D341Med (cell line): ENCODE measurements at regions not wholly inside any gene's neighbourhood (a gene's known extent, or its start where the extent isn't known, plus 50 kb on each side); places are given as distances from the start of the nearest gene placed in this dataset.

Experiments
- DNase-seq: peaks from one replicate; pipeline ENCODE4 v3.0.0; 2012; ENCODE audit warnings: low spot score

DNA sequence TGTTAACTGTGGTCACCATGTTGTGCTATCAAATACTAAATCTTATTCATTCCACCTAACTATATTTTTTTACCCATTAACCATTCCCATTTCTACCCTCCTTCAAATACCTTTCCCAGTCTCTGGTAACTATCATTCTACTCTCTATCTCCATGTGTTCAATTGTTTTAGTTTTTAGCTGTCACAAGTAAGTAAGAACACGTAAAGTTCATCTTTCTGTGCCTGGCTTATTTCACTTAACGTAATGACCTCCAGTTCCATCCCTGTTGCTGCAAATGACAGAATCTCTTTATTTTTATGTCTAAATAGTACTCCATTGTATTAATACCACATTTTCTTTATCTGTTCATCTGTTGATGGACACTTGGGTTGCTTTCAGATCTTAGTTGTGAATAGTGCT is 485.1 kb upstream of the CD180 start:
- no peak for DNase-seq

DNA sequence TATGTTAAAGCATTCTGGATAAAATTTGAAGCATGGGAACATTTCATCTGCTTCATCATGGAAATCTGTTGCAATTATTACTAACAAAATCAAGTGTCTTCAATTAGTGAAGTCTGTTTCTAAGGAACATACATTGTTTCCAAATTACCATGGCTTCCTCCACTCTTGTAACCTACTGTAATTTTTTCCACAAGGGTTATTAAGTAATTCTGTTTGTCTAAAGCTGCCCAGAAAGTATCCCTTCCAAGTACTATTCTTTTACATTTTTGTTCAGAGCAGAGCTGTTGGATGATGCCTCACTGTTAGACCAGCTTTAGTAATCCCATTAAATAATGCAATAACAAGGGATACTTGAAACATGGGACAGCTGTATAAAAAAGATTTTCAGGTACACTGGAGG is 483.5 kb upstream of the CD180 start:
- no peak for DNase-seq

DNA sequence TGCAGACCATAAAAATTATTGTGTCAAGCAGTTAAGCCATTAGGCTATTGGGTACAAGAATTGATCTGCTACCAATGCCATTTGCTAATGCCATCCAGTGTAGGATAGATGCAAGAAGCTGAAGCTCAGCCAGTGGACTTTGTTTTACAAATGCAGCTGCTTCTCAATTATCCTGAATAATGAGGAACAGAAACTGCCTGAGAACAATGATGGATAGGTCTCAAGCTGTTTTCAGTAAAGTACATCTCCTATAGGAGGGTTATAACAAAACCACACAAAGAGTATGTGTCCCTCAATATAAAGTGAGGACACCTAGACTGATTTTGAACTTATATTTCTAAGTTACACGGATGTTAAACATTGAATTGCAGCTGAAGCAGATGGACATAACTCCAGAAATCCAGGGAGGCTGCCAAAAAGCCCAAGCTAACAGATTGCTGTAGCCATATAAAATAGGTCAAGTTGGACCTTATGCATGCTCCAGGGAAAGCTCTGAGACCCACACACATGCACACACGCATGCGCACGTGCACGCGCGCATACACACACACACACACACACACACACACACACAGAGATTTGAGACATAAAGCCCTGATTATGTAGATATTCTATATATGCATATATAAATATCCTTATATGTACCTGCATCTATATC is 482.7 kb upstream of the CD180 start:
- no peak for DNase-seq

DNA sequence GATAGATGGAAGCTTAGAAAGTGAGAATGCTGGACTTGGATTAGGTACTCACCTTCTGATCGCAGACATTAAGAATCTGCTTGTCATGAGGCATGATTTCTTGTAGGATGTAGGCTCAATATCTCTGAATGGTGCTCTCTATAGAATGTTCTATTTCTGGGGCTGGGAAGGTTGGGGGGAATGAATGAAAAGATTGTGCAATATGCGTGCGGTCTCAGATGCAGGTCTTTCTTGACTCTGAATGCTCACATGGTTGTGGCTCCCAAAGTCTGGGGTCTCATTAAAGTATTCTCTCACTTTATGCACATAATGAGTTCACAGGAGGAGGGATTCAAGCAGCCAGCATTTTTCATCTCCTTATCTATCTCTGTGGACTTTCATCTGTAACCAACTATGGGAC is 482.0 kb upstream of the CD180 start:
- no peak for DNase-seq

DNA sequence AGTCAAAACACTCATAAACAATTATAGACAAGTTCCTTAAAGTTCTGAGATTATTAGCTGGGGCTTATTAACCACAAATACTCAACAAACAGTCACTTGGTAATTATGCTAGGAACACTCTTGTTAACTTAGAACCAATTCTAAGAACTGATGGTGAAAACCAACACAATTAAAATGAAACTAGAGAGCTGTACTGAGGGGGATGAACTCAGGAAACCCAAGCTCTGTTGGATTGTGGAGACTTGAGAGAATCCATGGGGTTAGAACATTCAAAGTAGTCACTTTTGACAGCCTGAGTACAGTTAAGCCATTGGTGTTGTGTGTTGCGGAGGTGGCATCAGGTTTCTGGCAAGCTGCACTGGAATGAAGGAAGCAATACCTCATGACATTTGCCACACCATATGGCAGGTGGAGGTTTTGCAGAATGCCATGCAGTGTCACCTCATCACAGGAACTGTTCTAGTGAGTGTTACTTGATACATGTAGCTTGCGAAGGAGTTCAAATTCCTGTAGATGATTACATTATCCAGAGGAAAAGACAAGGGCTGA is 480.9 kb upstream of the CD180 start:
- no peak for DNase-seq

DNA sequence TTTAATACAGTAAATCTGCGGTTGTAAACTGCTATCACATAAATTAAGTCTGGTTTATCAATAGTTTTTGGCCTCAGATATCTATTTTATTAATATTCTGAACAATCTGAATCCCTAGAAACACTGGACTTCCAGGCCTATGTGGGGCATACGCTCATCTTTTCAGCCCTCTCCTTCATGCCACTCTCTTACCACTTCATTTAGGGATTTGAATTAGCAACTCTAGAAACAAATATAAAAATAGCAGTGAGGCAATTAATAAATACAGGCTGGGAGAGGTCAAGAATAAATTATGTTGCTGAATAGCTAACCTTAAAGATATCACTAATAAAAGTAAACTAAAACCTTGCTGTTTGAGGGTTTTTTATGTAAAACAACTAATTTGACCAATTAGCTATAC is 480.3 kb upstream of the CD180 start:
- DNase-seq = no peak

DNA sequence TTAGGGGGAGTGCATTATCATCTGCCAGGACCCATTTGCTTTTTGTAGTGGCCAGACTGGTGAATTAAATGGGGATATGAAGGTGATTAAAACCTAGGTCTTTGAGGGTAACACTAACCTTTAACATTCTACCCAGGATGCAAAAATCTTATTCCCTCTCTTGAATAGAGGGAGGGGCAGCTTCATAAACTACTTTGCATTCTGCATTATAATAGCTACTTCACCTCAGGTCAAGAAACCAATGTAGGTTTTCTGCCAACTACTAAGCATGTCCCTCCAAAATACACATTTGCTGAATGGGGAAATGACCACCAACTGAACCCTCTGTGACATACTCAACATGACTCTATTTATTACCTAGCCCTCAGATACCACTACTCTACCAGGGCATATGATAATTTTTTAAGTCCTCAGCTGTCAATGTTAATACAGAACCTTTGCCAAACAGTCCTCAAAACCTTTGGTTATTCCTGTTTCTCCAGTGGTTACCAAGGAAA is 477.6 kb upstream of the CD180 start:
- DNase-seq = no peak

DNA sequence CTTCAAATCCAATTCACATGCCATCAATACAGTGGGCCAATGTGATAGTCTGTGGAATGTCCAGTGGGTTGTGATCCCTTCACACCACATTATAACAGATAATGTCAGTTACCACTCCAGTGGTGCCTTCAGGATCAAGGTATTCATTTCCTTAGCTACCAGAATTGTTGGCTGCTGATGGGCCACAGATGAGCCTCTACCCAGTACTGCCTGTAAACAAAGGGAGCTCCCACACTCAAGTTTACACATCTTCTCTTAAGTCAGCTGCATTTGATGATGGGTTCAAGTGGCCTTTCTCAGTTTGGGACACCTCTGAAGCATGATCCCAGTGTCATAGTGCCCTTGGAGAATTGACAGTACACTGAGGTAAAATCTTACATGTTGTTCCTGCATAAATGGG is 477.0 kb upstream of the CD180 start:
- no peak for DNase-seq

DNA sequence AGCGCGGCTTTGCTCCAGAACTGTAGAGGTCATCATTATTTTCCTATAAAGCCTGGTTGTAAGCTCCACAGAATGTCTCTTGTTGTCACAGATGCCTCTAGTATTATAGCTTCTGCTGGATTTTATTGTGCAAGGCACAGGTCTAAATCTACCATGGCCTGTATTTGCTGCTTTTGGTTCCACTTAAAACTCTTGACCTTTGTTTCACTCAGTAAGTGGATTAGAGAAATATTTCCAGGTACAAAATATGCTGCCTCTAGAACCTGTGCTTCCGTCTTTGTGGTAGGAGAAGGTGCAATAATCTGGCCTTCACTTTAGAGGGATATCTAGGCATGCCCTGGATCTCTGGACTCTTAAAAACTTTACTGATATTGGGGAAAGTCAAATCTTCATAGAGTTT is 476.6 kb upstream of the CD180 start:
- no peak for DNase-seq

DNA sequence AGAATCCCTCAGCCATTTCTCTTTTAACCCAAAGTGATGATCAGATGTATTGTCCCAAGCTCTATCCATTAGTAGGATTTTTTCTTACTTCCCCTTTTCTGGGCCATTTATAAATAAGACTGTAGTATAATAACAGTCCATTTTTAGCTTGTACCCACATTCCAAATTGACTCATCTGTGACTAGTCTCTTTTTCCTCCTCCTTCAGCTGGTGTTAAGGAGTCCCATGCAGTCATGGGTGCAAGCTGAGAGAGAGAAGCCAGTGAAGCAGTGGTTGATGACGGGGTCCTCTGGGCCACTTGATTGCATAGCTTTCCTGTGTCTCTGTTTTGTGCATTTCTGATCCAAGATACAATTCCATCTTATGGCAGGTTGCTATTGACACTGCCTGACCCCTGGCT is 476.0 kb upstream of the CD180 start:
- DNase-seq = no peak

DNA sequence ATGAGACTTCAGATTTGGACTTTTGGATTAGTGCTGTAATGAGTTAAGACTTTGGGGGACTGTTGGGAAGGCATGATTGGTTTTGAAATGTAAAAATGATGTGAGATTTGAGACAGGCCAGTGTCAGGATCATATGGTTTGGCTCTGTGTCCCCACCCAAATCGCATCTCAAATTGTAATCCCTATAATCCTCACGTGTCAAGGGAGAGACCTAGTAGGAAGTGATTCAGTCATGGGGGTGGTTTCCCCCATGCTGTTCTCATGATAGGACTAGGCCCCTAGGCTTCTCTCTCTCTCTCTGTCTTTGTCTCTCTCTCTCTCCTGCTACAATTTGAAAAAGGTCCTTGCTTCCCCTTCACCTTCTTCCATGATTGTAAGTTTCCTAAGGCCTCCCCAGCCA is 473.3 kb upstream of the CD180 start:
- DNase-seq = no peak

DNA sequence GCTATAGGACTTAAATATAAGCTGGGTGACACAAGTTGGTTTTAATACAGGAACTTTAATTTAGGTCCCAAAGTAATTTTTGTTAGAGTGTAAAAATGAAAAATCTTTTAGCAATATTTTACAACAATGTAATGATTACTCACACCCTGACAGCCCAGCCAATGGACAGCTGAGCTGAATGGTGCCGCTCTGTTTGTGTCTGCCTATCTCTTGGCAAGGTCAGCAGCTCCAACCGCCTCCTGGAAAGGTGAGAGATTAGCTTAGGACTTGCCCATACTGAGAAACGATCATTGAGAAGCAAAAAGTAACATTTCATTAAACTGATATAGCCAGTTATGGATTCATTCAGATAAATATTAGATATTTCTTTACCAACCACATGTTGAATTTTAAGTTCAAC is 463.6 kb upstream of the CD180 start:
- DNase-seq = no peak

DNA sequence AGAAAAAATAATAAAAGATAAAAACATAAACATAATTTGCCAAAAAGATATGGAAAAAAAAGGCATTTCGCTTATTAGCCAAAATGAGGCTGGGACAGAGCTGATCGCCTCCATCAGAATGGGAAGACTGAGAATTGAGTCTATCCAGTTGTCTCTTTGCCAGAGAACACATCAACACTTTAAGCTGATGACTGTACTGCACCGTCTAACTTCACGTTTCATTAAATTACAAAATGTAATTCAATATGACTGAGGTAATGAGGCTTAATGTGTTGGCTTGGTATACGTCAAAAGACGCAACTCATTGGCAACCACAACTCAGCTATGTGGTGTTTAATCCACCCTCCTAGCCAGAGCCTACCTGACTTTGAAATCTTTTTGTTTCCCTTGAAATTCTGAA is 462.7 kb upstream of the CD180 start:
- DNase-seq = no peak

DNA sequence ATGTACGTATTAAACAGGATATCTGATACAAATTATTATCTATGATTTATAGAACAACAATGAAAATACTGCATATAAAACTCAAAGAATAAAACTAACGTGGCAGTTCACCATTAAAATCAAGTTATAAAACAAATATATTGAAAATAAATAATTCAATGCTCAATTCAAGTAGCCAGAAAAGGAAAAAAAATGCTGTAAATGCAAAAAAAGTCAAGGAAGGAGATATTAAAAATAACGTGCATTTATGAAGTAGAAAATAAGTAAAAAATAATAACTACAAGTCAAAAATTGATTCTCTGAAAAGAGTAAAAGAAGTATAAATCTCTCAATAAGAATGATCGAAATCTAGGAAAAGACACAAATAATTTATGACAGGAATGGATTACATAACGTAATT is 460.5 kb upstream of the CD180 start:
- no peak for DNase-seq

DNA sequence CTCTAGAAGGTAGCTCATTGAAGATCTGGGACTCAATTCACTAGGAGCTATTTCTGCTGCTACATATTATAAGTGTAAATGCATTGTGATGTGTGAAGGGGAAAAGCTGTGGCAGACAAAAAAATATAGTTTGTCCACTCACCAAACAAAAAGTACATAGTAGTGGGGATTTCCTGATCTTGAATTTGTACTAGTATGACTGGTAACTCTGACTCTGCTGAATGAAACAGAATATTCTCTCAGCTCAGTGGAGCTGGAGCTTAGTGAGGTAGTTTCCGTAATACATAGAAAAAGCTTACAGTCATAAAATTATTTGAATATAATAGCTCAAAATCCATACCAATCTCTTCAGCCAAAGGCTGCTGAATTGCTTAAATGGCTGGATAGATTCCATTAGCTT is 455.6 kb upstream of the CD180 start:
- no peak for DNase-seq

DNA sequence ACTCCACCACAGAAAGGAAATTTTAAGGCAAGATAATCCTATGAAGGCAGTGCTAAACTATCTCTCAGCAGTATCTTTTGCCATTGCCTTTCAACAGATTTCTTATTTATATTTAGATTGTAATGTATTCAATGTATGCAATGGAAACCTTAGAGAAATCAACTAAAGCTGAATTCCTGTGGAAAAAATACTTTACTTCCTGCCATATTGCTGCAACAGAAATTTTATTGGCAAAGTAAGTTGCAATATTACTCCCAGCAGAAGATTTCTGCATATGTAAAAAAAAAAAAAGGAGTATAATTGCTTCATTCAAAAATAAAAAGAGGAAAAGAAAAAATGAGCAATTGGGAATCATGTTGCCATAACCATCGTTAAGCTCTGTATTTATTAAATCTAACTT is 454.6 kb upstream of the CD180 start:
- DNase-seq = no peak

DNA sequence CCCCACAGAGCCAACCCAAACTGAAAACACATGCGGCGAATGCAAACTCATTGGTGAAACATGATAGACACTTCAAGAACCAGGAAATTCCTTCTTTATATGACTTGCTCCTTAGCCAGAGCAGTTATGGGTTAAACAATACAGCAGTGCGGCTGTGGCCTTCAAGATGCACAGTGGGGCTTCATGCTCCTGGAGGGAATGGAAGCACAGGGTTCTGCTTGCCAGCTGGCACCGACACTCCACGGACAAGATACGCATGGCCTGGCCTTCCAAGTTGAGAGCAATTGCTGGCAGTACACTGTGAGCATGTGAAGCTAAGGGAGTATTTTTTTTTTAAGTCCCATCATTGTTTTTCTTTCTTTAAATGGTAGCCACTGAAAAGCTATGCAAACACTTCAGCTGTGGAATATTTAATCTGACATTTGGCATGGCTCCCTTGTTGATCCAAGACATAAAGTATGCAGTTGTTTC is 451.6 kb upstream of the CD180 start:
- no peak for DNase-seq

DNA sequence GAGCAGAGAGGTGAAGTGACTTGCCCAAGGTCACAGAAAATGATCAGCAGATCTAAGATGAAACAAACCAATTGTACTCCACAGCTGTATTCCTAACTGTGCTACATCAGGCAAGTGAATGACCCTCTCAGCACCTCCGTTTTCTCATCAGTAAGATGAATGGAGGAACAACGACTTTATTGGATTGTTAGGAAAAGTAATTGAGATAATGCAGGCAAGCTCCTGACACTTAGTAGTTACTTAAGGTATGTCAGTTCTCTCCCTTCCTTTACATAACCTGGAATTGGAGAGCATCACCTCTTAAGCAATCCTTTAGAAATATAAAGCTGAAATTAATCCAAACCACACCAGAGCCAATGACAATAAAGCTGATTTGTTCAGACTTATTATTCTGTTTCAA is 451.2 kb upstream of the CD180 start:
- DNase-seq = no peak

DNA sequence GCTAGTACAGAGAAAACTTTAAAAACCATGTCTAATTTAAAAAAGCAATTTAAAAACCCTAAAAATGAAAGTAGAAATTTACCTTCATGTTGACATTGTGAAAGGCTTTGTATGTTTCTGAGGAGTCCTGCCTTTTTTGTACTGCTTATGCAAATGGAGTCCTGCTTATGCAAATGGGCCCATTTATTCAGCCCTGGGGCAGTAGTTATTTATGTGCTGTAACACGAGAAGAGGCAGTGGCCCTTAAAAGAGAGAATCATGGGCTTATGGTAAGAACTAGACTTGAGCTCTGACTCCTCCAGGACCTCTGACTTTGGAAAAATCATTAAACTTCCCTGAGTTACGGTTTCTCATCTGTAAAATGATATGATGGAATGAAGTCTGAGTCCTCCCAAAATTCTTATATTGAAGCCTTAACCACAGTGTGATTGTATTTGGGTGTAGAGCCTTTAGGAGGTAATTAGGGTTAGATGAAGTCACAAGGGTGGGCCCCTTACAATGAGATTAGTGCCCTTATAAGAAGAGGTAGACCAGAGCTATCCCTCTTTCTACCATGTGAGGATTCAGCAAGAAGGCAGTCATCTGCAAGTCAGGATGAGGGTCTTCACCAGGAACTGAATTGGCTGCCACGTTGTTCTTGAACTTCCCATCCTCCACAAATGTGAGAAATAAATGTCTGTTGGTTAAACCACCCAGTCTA is 447.8 kb upstream of the CD180 start:
- no peak for DNase-seq

DNA sequence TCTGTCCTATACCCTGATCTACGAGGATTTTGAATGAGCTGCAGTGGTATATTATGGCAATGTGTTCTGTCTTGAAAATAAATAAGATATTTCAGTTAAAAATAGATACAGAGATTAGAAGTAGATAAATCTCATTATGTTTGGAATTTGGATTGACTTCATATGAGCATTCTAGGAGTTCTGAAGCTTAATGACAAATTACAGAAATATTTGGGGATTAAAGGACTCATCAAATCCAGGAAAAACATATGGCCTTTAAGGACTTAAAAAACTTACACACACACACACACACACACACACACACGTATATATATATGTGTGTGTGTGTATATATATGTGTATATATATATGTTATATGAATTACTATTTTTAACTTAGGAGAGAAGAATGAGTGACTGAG is 446.9 kb upstream of the CD180 start:
- DNase-seq = no peak

DNA sequence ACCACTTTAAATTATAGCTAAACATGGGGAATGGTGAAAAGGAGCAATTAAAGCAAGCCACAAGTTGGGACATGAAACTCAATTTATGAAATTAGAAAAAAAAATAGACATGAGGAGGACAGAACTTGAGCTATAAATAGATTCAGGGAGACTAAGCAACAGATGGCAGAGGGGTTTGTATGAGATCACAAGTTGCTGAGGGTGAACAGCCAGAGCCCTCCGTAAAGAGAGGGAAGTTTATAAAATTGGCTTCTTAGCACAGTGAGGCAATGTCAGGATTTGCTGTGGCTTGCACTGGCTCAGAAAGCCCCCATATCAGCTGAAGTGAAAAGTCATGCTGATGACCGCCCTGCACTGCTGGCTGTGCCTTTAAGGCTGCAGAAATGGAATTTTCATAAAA is 443.4 kb upstream of the CD180 start:
- DNase-seq = no peak

DNA sequence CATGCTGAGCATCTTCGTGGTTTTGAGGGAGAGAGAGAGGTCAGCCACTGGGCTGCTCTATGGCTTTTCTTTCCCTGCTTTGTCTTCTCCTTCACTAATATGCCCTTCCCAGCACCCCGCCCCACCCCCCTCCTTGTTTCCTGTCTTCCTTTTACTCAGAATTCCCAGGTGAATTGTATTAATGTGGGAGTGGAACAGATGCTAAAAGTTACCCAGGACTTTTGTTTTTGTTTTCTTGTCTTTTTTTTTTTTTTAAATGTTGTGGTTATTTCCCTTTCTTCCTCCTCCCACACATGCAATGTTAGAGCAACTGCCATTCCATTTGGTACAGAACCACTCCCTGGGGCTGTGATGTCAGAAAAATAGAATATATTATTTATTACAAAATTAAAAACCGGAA is 442.7 kb upstream of the CD180 start:
- DNase-seq = no peak

DNA sequence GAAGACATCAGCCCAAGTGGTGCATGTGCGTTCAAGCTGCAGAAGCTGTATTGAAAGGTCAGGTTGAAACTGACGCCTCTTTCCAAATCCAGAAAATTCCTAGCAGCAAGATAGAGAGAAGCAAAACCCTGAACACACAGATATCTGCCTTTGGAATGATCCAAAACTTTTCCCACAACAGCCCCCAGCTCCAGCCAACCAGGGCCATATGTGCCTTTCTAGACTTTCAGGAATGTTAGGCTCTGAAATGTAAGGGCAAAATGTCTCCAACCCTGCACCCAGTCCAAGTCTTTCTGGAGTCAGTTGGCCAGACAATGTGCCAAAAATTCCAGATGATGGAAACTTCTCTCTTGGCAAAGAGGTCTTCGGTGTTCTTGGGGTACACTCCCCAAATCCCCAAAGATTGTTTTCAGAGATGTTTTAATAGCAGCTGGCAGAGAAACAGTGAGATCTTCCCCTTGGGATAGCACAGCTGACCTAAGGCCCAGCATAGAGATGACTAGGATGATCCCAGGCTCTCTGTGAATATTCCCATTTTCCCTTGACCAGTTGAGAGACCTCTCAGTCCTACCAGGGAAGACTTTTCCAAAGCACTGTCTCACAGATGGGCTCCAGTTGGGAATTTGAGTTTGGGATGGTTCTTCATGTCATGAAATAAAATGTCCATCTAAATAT is 440.4 kb upstream of the CD180 start:
- DNase-seq = no peak
